OCI-LY1 (cell line): ENCODE measurements at regions not wholly inside any gene's neighbourhood (a gene's known extent, or its start where the extent isn't known, plus 50 kb on each side); places are given as distances from the start of the nearest gene placed in this dataset.

Experiments
- H2AFZ ChIP-seq: fragments of 200-600 bp; sonication (generic), shearing (Covaris generic); 2 replicates; pipeline ENCODE4 v1.6.0; 2014; ENCODE audit warnings: antibody characterized with exemption, mild to moderate bottlenecking, low read length
- H3F3A ChIP-seq: fragments of 200-600 bp; sonication (generic), shearing (Covaris generic); 2 replicates; pipeline ENCODE4 v1.6.0; 2014; ENCODE audit warnings: mild to moderate bottlenecking, antibody characterized with exemption, low read length, moderate library complexity; ENCODE audit not compliant: insufficient read depth
- H3K27ac ChIP-seq: fragments of 200-600 bp; sonication (generic); 2 replicates; pipeline ENCODE4 v1.5.1; 2014; ENCODE audit warnings: low read length, mixed run types, mild to moderate bottlenecking, low read depth; ENCODE audit not compliant: poor library complexity, severe bottlenecking
- H3K27me3 ChIP-seq: fragments of 200-600 bp; sonication (generic); 2 replicates; pipeline ENCODE4 v1.6.0; 2014; ENCODE audit warnings: antibody characterized with exemption, mild to moderate bottlenecking, low read length, moderate library complexity; ENCODE audit not compliant: insufficient read depth
- H3K36me3 ChIP-seq: fragments of 200-600 bp; sonication (generic); 2 replicates; pipeline ENCODE4 v1.6.1; 2014; ENCODE audit warnings: mild to moderate bottlenecking, antibody characterized with exemption, low read length, moderate library complexity, mixed read lengths; ENCODE audit not compliant: insufficient read depth
- H3K4me1 ChIP-seq: fragments of 200-600 bp; sonication (generic); 2 replicates; pipeline ENCODE4 v1.5.1; 2014; ENCODE audit warnings: mild to moderate bottlenecking, low read length, moderate library complexity; ENCODE audit not compliant: insufficient read depth, severe bottlenecking
- H3K4me2 ChIP-seq: fragments of 200-600 bp; sonication (generic), shearing (Covaris generic); 2 replicates; pipeline ENCODE4 v1.6.1; 2014; ENCODE audit warnings: low read length
- H3K4me3 ChIP-seq: fragments of 200-600 bp; sonication (generic); 2 replicates; pipeline ENCODE4 v1.5.1; 2014; ENCODE audit warnings: low read length, low read depth, mild to moderate bottlenecking, mixed read lengths; ENCODE audit not compliant: poor library complexity, severe bottlenecking
- H3K79me2 ChIP-seq: fragments of 200-600 bp; shearing (Covaris generic); 2 replicates; pipeline ENCODE4 v1.6.1; 2016; ENCODE audit warnings: mixed run types, low read length, mixed read lengths; ENCODE audit not compliant: insufficient read depth
- H3K9ac ChIP-seq: fragments of 200-600 bp; sonication (generic), shearing (Covaris generic); 2 replicates; pipeline ENCODE4 v1.6.1; 2014; ENCODE audit warnings: mild to moderate bottlenecking, low read length, mixed read lengths
- H3K9me2 ChIP-seq: fragments of 200-600 bp; sonication (generic), shearing (Covaris generic); 2 replicates; pipeline ENCODE4 v1.6.1; 2014; ENCODE audit warnings: low read depth, mild to moderate bottlenecking, low read length, mixed read lengths
- H3K9me3 ChIP-seq: fragments of 200-600 bp; shearing (Covaris generic); 2 replicates; pipeline ENCODE4 v1.6.1; 2014; ENCODE audit warnings: low read length, mixed read lengths
- H4K20me1 ChIP-seq: fragments of 200-600 bp; sonication (generic), shearing (Covaris generic); 2 replicates; pipeline ENCODE4 v1.6.0; 2016; ENCODE audit warnings: mild to moderate bottlenecking, low read length; ENCODE audit not compliant: insufficient read depth
- EZH2 ChIP-seq: fragments of 200-600 bp; sonication (generic), shearing (Covaris generic); IDR thresholded peaks from 2 replicates; pipeline ENCODE4 v1.8.0; 2017; ENCODE audit warnings: borderline replicate concordance, mixed run types, mild to moderate bottlenecking, antibody characterized with exemption, low read length, moderate library complexity, mixed read lengths
- TF ChIP-seq, protein P1 (sequence below): fragments of 200-600 bp; sonication (generic), shearing (Covaris generic); IDR thresholded peaks from 2 replicates; pipeline ENCODE4 v1.5.1; 2017; ENCODE audit warnings: mild to moderate bottlenecking, antibody characterized with exemption, low read length, moderate library complexity, mixed read lengths

DNA sequence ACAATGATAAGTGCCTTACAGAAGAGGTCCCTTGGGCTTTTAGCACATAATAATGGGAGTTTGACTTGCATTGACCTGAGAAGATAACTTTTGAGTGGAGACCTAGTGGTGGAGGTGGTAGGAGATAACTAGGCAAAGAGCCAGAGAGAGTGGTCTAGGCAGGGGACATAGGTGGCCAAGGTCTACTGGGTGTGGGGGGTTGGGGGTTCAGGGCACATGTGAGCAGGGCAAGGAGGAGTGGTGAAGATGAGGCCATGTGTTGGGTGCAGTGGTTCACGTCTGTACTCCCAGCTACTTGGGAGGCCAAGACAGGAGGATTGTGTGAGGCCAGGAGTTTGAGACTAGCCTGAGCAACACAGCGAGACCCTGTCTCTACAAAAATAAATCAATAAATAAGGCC, 74.3 kb upstream of the CTNNBL1 start:
- Histone ChIP-seq H3K4me1 (no peaks in the 10 kb centered on the region), H3F3A (no peaks in the 10 kb centered on the region), H3K4me3 (no peak overlapping the region), H3K9me2 (no peaks in the 10 kb centered on the region), H3K27me3 (0 out of 2 replicates have a peak, but pooled peaks cover 2% of the 10 kb centered on the region), H3K79me2 (no peaks in the 10 kb centered on the region), H3K9me3 (no peaks in the 10 kb centered on the region), H3K4me2 (no peak overlapping the region), H3K9ac (no peak overlapping the region), H3K36me3 (no peaks in the 10 kb centered on the region), H4K20me1 (no peaks in the 10 kb centered on the region), H2AFZ (no peak overlapping the region), H3K27ac (no peak overlapping the region)
- no peak for TF ChIP-seq EZH2
- TF ChIP-seq, protein P1, sequence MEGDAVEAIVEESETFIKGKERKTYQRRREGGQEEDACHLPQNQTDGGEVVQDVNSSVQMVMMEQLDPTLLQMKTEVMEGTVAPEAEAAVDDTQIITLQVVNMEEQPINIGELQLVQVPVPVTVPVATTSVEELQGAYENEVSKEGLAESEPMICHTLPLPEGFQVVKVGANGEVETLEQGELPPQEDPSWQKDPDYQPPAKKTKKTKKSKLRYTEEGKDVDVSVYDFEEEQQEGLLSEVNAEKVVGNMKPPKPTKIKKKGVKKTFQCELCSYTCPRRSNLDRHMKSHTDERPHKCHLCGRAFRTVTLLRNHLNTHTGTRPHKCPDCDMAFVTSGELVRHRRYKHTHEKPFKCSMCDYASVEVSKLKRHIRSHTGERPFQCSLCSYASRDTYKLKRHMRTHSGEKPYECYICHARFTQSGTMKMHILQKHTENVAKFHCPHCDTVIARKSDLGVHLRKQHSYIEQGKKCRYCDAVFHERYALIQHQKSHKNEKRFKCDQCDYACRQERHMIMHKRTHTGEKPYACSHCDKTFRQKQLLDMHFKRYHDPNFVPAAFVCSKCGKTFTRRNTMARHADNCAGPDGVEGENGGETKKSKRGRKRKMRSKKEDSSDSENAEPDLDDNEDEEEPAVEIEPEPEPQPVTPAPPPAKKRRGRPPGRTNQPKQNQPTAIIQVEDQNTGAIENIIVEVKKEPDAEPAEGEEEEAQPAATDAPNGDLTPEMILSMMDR: no peak

DNA sequence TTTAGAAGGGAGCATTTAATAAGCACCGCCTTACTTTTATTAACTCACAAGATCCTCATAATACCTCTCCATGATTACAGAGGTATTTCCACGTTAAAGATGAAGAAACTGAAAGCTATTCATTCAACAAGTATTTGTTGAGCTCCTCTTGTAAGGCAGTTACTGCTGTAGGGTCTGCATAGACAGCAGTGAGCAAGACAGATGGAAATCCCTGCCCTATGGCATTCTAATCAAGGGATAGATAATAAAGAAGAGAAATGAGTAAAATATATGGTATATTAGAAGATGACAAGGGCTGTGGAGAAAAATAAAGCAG, 77.8 kb upstream of the CTNNBL1 start:
- Histone ChIP-seq H3K27ac (no peak overlapping the region), H3K79me2 (no peaks in the 10 kb centered on the region), H4K20me1 (no peaks in the 10 kb centered on the region), H2AFZ (no peak overlapping the region), H3K9ac (no peak overlapping the region), H3K4me3 (no peak overlapping the region), H3K9me2 (no peaks in the 10 kb centered on the region), H3K4me2 (no peak overlapping the region), H3K4me1 (no peaks in the 10 kb centered on the region), H3F3A (no peaks in the 10 kb centered on the region), H3K36me3 (no peaks in the 10 kb centered on the region), H3K27me3 (0 out of 2 replicates have a peak, but pooled peaks cover 2% of the 10 kb centered on the region), H3K9me3 (no peaks in the 10 kb centered on the region)
- TF ChIP-seq EZH2: no peak
- TF ChIP-seq, protein P1: no peak

DNA sequence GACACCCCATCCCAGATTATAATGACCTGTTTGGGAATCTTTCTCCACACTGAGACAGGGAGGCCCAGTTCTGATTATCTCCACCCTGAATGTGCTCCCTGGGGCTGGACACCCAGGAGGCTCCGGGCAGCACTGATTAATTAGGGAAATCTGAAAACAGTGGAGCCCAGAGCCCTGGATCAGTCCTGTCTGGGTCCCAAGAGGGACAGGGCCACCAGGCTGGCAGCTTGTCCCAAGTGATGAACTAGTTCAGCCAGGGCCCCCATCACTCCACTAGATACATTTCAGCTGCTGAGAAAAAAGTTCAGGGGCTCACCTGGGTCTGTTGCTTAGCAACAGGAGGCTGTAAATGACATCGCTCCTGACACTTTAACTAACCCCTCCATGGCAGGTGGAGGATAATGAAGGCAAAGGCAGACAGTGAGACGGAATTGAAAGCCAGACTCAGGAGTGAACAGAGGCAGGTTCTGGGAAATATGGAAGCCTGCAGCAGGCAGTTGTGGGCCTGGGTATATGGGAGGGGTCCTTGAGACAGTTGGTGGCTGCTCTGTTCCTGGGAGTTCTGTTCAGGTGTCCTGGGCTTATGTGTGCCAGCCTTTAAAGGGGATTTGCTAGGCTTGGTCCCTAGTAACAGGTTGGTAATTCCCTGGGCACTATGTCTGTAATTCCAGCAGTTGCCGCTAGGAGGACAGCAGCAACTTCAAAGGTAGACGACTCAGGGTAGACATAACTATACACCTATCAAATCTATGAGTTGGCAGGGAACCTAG, 78.3 kb upstream of the CTNNBL1 start:
- H4K20me1 ChIP-seq: no peaks in the 10 kb centered on the region
- H3F3A ChIP-seq: no peaks in the 10 kb centered on the region
- H3K27me3 ChIP-seq: 0 out of 2 replicates have a peak, but pooled peaks cover 1% of the 10 kb centered on the region

More for the DNA sequence above, 78.3 kb upstream of the CTNNBL1 start:
- no peak overlapping the region for H3K4me3 ChIP-seq
- no peaks in the 10 kb centered on the region for H3K9me2 ChIP-seq
- no peaks in the 10 kb centered on the region for H3K36me3 ChIP-seq
- H3K27ac ChIP-seq: no peak overlapping the region
- H2AFZ ChIP-seq: no peak overlapping the region
- H3K4me2 ChIP-seq: no peak overlapping the region
- TF ChIP-seq, protein P1: peak; percentile 77
- TF ChIP-seq EZH2: no peak
- H3K9me3 ChIP-seq: no peaks in the 10 kb centered on the region
- H3K4me1 ChIP-seq: no peaks in the 10 kb centered on the region
- H3K9ac ChIP-seq: no peak overlapping the region
- no peaks in the 10 kb centered on the region for H3K79me2 ChIP-seq
